HL-60 (cell line): ENCODE measurements at regions not wholly inside any gene's neighbourhood (a gene's known extent, or its start where the extent isn't known, plus 50 kb on each side); places are given as distances from the start of the nearest gene placed in this dataset.

ENCODE experiments used
- GABPA ChIP-seq: IDR thresholded peaks from 2 replicates; pipeline ENCODE4 v1.6.1; 2012; ENCODE audit warnings: low read depth
- POLR2AphosphoS5 ChIP-seq: IDR thresholded peaks from 2 replicates; pipeline ENCODE4 v1.6.1; 2012; ENCODE audit warnings: low read depth
- SPI1 ChIP-seq: IDR thresholded peaks from 2 replicates; pipeline ENCODE4 v1.6.1; 2012; ENCODE audit warnings: low read depth, mild to moderate bottlenecking, borderline replicate concordance
- TF ChIP-seq, protein P1 (sequence below): IDR thresholded peaks from one replicate; pipeline ENCODE4 v1.5.1; 2011; ENCODE audit warnings: low read length, control low read depth, inconsistent platforms; ENCODE audit not compliant: insufficient read depth

DNA sequence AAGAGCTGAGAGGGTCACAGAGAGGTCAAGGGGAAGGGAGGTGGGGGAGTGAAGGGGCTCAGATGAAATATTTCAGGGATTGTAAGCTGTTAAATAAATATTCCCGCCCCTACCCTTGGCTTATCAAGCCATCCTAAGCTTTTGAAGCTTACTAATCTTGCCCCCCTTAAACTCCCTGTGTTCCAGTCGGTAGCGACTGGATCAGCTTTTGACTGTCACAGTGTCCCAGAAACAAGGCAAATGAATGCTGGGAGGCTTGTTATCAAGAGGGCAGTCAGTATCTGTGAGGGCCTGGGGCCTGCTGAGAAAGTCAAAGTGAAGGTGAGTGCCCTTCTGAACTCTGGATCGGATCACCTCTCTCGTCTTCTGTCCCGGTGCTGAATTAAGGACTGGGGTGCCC, 128.1 kb downstream of the DACT1 start:
- TF ChIP-seq, protein P1, sequence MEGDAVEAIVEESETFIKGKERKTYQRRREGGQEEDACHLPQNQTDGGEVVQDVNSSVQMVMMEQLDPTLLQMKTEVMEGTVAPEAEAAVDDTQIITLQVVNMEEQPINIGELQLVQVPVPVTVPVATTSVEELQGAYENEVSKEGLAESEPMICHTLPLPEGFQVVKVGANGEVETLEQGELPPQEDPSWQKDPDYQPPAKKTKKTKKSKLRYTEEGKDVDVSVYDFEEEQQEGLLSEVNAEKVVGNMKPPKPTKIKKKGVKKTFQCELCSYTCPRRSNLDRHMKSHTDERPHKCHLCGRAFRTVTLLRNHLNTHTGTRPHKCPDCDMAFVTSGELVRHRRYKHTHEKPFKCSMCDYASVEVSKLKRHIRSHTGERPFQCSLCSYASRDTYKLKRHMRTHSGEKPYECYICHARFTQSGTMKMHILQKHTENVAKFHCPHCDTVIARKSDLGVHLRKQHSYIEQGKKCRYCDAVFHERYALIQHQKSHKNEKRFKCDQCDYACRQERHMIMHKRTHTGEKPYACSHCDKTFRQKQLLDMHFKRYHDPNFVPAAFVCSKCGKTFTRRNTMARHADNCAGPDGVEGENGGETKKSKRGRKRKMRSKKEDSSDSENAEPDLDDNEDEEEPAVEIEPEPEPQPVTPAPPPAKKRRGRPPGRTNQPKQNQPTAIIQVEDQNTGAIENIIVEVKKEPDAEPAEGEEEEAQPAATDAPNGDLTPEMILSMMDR, result no peak
- TF ChIP-seq POLR2AphosphoS5, result no peak
- TF ChIP-seq SPI1, result no peak
- no peak for TF ChIP-seq GABPA
